GM18519 (cell line): ENCODE measurements at regions not wholly inside any gene's neighbourhood (a gene's known extent, or its start where the extent isn't known, plus 50 kb on each side); places are given as distances from the start of the nearest gene placed in this dataset.

Source experiments
- ATAC-seq: cut with Tn5 transposase; IDR thresholded peaks from one replicate; pipeline ENCODE4 v1.9.1; 2021; ENCODE audit warnings: mild to moderate bottlenecking, moderate library complexity; ENCODE audit not compliant: unreplicated experiment, low FRiP score

DNA sequence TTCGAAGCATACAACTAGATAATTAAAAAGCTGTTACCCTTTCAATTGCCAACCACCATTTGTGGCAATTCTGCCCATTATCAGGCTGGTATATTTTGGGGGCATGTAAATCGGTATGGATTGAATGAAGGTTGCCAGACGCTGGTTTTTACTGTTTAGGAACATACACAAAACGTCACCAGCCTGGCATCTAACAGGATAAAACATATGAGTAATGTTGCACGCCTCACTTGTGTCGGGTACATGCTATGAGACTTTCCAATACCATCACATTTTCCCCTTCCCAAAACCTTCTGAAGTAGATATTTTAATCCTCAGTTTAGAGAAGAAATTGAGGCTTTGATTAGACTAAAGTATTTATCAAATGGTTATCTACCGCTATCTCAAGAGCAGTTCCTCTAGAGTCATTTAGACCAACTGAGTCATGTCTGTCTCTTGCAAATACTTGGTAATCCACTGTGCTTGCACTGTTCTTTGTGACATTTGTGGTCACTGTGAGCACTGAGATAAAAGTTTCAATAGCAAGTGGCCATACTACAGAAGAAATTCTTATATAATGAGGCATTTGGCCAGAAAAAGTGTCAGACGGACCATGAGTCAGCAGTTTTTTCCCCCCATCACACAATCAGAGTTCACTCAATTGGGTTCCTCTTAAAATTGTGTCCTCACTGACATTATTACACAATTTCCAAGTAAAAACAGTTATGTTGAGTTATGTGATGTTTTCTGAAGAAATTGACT is 498.7 kb downstream of the NXPH1 start:
- ATAC-seq: no peak

DNA sequence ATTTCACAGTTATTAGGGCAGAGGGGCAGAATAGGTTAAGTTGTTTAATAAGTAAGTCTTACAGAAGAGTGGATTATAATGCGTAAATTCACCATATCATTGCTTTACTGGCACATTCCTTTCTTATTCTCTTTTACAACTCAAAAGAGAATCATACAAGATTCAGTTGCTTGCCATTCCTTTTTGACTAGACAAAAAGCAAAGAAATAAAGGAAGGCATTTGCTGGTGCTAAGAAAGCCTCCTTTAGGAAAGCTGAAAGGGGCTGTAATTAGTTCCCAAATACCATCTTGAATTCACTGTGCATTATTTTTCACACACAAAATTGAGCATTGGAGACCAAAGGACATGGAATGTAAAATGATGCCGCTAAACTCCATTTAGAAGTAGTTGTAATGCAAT is 499.3 kb downstream of the NXPH1 start:
- no peak for ATAC-seq

DNA sequence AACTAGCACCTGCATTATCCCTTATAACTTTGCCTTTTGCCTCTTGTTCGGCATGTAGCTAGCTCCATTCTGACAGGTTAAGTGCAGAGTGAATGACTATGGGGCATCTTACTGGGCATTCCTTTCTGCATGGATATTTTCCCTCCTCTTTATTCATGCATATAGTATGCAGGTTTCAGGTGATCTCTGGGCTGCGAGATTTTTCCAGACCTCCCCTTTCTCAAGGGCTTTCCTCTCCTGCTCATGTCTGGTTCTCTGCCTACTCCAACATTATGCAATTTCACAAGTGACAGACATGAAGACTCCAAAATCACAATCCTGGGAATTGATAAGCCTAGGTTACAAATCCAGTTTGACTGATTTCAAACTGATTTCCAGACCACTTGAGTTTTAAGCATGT is 503.8 kb downstream of the NXPH1 start:
- ATAC-seq: no peak

DNA sequence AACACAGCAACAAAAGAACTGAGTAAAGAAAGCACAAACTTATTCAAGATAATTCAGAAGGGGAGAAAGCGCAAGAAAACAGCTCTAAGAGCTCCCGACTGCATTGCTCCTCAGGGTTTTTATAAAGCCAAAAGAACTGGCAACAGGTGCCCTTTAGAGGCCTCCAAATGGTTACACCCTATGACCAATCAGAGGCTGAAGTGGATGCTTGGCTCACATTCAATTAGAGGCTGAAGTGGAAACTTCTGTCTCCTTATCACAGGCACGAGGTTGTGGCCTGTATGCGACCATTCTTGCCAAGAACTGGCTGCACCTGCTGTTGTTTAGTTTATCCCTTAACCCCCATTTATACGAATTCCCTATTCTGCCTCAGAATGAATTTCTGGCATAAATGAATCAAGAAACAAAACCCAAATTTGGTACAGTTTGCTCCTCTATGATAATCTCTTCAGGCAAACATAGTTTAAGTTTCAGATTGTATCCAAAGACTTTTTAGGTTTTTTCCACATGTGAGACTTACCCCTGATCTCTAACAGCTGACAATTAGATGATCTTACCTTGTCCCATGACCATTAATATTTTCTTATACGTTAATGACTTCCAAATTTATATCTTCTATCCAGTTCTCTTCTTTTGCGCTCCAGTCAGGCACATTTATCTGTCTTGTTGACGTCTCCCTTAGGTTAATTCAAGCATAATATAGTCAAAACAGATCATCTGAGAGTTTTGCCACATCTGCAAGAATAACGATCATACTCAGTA is 504.8 kb downstream of the NXPH1 start:
- ATAC-seq: no peak

DNA sequence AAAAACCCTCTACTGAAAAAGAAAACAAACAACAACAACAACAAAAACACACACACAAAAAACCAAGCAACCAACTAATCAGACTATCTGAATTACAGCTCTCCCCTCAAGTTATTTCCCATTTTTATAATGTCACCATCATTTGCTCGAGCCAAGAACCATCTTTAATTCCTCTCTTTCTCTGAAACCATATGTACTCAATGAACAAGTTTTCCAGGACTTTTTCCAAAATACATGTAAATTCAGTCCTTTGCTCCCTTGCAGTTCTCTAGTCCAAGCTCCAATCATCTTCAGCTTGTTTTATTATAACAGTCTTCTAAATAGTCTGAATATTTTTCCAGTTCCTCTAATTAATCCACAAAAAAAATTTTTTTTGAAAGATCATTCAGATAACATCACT is 506.0 kb downstream of the NXPH1 start:
- no peak for ATAC-seq

DNA sequence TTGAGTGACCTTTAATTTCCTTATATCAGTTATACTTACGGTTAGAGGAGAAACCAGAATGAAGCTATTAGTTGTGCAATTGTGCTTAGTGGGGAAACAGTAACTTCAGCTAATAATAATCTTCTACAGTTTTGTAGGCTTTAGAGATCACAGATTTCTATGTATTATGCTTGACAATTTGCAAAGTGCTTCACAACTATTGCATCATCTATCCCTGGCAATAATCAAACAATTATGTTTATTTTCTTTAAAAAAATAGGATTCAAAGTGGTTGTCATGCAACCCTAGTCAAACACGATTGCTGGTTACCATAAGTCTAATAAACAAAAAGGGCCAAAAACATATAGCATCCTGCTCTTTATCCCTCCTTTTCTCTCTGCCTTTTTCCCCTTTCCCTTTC is 530.3 kb downstream of the NXPH1 start:
- ATAC-seq: no peak

GRCh38 chr7:8965177-8965576 is 531.8 kb downstream of the NXPH1 start:
- ATAC-seq: no peak

DNA sequence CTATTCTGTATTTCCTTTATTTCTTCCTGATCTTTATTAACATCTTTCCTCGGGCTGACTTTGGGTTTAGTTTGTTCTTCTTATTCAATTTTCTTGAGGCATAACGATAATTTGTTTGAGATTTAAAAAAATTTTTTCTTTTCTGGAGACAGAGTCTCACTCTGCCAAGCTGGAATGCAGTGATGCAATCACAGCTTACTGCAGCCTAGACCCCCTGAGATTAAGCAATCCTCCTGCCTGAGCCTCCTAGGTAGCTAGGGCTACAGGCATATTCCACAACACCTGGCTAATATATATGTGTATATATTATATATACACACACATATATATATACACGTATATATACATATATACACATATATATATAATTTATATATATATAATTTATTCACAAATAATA is 540.2 kb downstream of the NXPH1 start:
- no peak for ATAC-seq

DNA sequence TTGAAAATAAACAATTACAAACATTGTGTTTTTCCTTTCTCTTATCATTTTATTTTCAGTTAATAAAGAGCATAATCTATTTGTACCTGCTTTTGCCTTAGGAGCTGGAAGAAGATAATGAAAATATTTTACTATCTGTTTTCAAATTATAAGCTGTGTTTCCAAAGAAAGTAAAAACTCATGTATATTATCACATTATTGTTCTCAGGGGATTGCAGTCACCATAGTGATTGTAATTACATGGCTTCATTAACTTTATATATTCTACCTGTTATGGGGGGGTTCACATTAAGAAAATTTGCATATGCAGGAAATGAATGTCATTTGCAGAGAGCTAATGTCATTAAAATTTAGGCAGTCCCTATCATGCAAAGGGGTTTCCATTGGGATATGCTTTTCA is 542.3 kb downstream of the NXPH1 start:
- ATAC-seq: no peak

DNA sequence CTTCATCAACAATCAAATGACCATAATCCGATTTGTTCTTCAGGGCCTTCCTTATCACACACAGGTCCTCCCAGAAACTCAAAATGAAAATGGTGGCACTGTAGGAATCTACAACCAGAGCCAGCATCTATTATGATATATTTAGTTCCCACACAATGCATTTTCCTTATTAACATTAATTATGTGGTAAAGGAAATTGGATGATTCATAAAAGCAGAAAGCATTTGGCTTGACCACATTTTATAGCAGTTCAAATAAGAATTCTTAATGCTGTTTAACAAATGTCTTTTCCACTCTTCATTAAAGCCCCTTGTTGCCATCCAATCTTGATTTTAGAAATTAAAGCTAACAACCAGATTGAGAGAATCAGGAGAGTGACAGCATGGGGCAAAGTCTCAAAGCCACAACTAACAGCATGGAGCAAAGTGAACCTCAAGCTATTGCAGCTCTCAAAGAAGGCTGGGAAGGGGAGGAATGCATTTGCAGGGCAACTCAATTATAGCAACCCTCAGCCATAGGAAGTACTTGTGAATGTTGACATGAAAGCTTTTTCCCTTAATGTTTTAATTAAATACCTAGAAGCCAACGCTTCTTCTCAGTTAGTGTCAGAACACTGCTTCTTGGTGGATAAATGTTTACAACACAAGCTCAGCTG is 549.1 kb downstream of the NXPH1 start:
- ATAC-seq: no peak

- ATAC-seq: no peak
These were observed 551.8 kb downstream of the NXPH1 start for GRCh38 chr7:8985255-8985654.

DNA sequence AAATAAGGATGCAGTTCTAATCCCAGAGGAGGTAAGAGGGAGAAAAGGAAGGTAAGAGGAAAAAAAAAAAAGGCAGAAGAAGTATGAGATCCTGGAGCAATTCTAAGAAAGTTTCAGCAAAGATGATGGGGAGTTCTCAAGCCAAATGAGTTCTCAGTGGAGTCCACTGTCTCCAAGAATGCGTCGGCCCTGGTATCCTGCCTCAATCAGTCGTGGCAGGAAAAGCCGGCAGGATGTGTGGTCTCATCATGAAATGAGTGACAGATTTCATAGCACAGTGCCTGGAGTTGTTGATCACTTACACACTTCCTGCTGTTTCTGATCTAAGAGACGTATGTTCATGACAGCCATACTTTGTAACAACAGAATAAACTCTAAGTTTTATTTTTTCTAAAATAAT is 554.9 kb downstream of the NXPH1 start:
- ATAC-seq: no peak

GRCh38 chr7:8991159-8991558 is 557.8 kb downstream of the NXPH1 start:
- no peak for ATAC-seq

GRCh38 chr7:8998762-8999161 is 565.4 kb downstream of the NXPH1 start:
- ATAC-seq: no peak

- ATAC-seq: no peak
These were observed 580.5 kb downstream of the NXPH1 start for GRCh38 chr7:9013940-9014339.

DNA sequence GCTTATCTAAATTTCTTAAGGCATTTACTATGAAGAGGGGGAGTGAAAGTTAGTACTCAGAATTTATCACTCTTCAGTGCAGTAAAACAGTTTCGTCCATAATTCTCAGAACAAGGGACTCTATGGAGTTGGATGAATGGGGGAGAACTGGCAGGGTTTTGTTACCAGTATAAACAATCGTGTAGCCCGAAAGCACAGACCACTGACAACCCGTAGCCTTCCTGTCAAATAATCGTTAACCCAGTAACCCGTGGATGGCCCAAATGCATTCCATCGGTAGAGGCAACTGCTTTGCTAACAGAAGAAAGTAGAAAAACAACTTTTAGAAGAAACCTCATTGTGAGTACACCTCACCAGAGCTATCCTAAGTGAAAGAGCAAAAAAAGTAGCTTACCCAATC is 583.9 kb downstream of the NXPH1 start:
- ATAC-seq: no peak

GRCh38 chr7:9022456-9022855 is 589.0 kb downstream of the NXPH1 start:
- ATAC-seq: no peak

DNA sequence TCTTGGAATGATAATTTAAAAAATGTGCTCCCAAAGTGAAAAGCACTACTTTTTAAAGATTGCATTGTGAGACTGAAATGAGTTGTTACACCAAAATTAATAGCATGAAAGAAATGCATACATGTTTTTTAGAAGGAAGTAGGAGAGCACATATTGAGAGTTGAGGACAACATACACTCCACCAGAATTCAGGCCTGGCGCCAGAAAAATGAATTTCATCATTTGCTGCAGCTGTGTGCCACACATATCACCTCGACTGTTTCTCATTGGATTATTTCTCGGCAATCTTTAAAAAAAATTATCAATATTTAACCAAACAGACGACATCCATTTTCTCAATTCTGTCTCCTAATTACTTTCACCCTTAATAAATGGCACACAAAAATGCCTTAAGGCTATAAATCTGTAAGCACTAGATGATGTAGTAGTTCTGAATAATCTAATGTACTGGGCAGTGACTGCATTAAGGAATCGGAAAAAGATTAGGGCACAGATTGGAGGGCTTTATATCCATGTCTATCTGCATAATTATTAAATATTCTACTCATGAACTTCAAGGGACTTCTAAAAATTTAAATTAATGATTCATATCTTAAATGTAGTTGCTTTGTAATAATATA is 590.4 kb downstream of the NXPH1 start:
- ATAC-seq: no peak

- no peak for ATAC-seq
These were observed 592.7 kb downstream of the NXPH1 start for GRCh38 chr7:9026121-9026520.

DNA sequence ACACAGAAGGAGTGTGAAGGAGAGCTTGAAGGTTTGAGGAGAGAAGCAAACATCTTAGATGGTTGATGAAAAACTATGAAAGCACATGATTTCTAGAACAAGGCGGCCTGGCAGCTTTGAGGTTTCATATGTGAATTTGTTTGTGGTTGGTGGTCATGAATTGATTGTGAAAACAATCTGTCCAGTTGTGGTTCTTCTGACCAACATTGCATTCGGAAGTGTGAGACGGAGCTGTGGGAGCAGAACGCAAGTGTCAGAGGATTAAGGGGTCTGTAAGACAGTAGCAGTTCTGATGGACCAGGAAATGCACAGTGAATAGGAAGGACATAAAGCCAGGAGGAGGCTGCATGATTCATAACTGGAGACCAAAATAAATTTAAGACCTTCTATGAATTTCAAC is 594.6 kb downstream of the NXPH1 start:
- no peak for ATAC-seq
